RWPE2 (cell line): ENCODE measurements at regions not wholly inside any gene's neighbourhood (a gene's known extent, or its start where the extent isn't known, plus 50 kb on each side); places are given as distances from the start of the nearest gene placed in this dataset.

Experiments
- ATAC-seq: fragments of 200-7000 bp; cut with Tn5 transposase; 3 replicates; pipeline ENCODE4 v1.9.1; 2021; ENCODE audit warnings: low read depth
- DNase-seq: peaks from one replicate; pipeline ENCODE4 v3.0.0-alpha.2; 2020; ENCODE audit warnings: low spot score
- H3K27ac ChIP-seq: fragments of 450-650 bp; 2 replicates; pipeline ENCODE4 v1.5.1; 2017; ENCODE audit warnings: mild to moderate bottlenecking; ENCODE audit not compliant: poor library complexity, severe bottlenecking
- H3K27me3 ChIP-seq: fragments of 250-450 bp; sonication (Bioruptor Pico); 2 replicates; pipeline ENCODE4 v1.5.1; 2021; ENCODE audit warnings: mild to moderate bottlenecking, moderate library complexity; ENCODE audit not compliant: insufficient read depth, poor library complexity, severe bottlenecking
- H3K36me3 ChIP-seq: fragments of 250-450 bp; sonication (Bioruptor Pico); 2 replicates; pipeline ENCODE4 v1.5.1; 2020; ENCODE audit warnings: low read depth, mild to moderate bottlenecking, moderate library complexity
- H3K4me1 ChIP-seq: fragments of 250-450 bp; sonication (Bioruptor Pico); 2 replicates; pipeline ENCODE4 v1.5.1; 2021; ENCODE audit warnings: mild to moderate bottlenecking, moderate library complexity; ENCODE audit not compliant: insufficient read depth, poor library complexity, severe bottlenecking
- H3K4me3 ChIP-seq: fragments of 250-450 bp; sonication (Bioruptor Pico); 2 replicates; pipeline ENCODE4 v1.5.1; 2021; ENCODE audit warnings: mild to moderate bottlenecking, moderate library complexity; ENCODE audit not compliant: severe bottlenecking
- H3K9me3 ChIP-seq: fragments of 250-450 bp; sonication (Bioruptor Pico); 2 replicates; pipeline ENCODE4 v1.5.1; 2021; ENCODE audit warnings: mild to moderate bottlenecking, moderate library complexity; ENCODE audit not compliant: severe bottlenecking
- CTCF ChIP-seq: fragments of 450-650 bp; IDR thresholded peaks from one replicate; pipeline ENCODE4 v1.5.1; 2017; ENCODE audit warnings: mild to moderate bottlenecking, moderate library complexity; ENCODE audit not compliant: poor library complexity, severe bottlenecking

- peaks cover 7% of the 10 kb centered on the region for H3K27me3 ChIP-seq
- H3K27ac ChIP-seq, result no peak overlapping the region
- H3K9me3 ChIP-seq, result peaks cover 2% of the 10 kb centered on the region
- TF ChIP-seq CTCF, result no peak
- no peaks in the 10 kb centered on the region for H3K4me1 ChIP-seq
- no peak overlapping the region for H3K4me3 ChIP-seq
- ATAC-seq, result no peak
- H3K36me3 ChIP-seq, result no peaks in the 10 kb centered on the region
- no peak for DNase-seq
Observed at GRCh38 chr5:144822503-144822902, 651.8 kb downstream of the KCTD16 start.

DNA sequence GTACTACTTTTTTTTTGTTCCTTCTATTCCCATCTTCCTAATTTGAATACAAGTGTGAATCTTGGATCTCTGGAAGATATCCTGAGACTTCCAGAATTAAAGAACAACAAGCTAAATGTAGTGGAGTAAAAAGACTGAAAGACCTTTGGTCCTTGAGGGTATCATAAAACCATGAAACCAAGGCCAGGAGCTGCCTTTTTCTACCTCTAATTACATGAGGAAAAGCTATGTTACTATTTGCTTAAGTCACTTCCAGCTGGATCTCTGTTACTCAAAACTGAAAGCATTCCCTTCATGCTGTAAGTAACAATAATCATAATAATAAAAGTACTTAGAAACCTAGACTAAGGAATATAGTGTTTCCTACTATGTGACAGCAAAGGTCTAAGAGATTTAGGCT, 649.6 kb downstream of the KCTD16 start:
- H3K9me3 ChIP-seq, result peaks cover 2% of the 10 kb centered on the region
- no peak for TF ChIP-seq CTCF
- H3K36me3 ChIP-seq, result no peaks in the 10 kb centered on the region
- ATAC-seq (no peak), DNase-seq (no peak)
- H3K4me1 ChIP-seq, result no peaks in the 10 kb centered on the region
- no peak overlapping the region for H3K4me3 ChIP-seq
- peaks cover 7% of the 10 kb centered on the region for H3K27me3 ChIP-seq
- H3K27ac ChIP-seq, result no peak overlapping the region

DNA sequence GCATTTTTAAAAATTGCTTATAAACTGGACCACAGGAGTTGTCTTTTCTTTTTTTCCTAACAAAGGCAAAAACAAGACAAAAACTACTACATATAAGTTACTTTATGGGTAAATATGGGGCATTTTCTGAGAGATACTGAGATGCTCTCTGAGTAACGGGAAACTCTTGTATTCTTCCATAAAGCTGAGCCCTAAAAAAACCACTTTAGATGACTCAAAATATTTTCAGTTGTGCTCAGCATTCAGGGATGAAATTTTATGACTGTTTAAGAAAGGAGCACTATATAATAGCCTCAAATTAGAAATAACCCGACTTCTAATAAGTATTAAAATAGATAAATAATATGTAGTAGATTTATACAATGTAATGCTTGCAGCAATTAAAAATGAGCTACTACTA, 644.5 kb downstream of the KCTD16 start:
- no peak overlapping the region for H3K27ac ChIP-seq
- no peaks in the 10 kb centered on the region for H3K27me3 ChIP-seq
- no peak for ATAC-seq
- DNase-seq, result no peak
- H3K4me3 ChIP-seq, result no peak overlapping the region
- no peak for TF ChIP-seq CTCF
- no peaks in the 10 kb centered on the region for H3K4me1 ChIP-seq
- no peaks in the 10 kb centered on the region for H3K9me3 ChIP-seq
- no peaks in the 10 kb centered on the region for H3K36me3 ChIP-seq

GRCh38 chr5:144812763-144813162, 642.1 kb downstream of the KCTD16 start:
- no peak for DNase-seq
- H3K4me1 ChIP-seq, result no peaks in the 10 kb centered on the region
- H3K27me3 ChIP-seq, result no peaks in the 10 kb centered on the region
- no peaks in the 10 kb centered on the region for H3K36me3 ChIP-seq
- no peak for TF ChIP-seq CTCF
- no peak overlapping the region for H3K27ac ChIP-seq
- no peaks in the 10 kb centered on the region for H3K9me3 ChIP-seq
- no peak overlapping the region for H3K4me3 ChIP-seq
- peak; percentile 83 for ATAC-seq

DNA sequence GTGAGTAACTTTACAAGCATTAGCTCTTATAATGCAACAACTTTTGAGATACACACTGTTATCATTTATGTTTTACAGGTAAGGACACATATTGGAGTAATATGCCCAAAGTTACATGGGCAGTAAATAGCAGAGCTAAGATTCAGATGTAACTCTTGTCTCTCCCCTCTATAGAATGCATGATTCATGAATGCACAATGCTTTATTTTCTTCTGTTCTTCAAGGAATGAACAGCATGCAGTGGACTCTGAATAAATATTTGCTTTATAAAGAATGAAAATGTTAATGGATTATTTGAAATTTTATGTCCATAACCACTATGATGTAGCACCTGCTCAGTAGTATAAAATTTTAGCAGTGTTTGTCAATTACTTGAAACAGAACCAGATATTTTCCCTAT, 629.5 kb downstream of the KCTD16 start:
- no peak for TF ChIP-seq CTCF
- Histone ChIP-seq H3K27ac (no peak overlapping the region), H3K9me3 (no peaks in the 10 kb centered on the region), H3K4me1 (no peaks in the 10 kb centered on the region), H3K36me3 (no peaks in the 10 kb centered on the region), H3K4me3 (no peak overlapping the region), H3K27me3 (peaks cover 4% of the 10 kb centered on the region)
- DNase-seq (no peak), ATAC-seq (no peak)
